ENCODE measurements at regions not wholly inside any gene's neighbourhood (a gene's known extent, or its start where the extent isn't known, plus 50 kb on each side); places are given as distances from the start of the nearest gene placed in this dataset.

DNA sequence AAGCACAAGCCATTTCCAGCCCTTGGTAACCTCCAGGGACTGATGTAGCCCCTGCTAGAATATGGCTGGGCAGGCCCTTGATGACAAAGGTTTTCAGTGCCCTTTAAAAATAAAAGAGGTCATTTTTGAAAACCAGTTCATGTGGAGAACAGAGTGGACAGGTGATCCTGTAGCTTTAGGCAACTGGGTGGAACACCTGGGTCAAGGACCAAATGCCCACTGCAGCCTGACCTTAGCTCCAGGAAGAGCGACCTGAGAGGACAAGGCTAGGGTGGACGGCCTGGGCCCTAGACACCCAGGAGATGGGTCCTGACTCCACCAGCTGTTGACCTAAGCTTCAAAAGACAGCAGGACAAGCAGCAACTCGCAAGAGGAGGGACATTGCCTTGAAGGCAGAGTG is 116.6 kb downstream of the LIPG start:
- H3K27me3 Mint-ChIP-seq = peaks cover 9% of the 10 kb centered on the region
- no peak overlapping the region for H3K4me3 Mint-ChIP-seq
- ATAC-seq (no peak), DNase-seq (no peak)
- no peak overlapping the region for H3K27ac Mint-ChIP-seq
- no peaks in the 10 kb centered on the region for H3K9me3 Mint-ChIP-seq
- H3K4me1 Mint-ChIP-seq = no peaks in the 10 kb centered on the region

DNA sequence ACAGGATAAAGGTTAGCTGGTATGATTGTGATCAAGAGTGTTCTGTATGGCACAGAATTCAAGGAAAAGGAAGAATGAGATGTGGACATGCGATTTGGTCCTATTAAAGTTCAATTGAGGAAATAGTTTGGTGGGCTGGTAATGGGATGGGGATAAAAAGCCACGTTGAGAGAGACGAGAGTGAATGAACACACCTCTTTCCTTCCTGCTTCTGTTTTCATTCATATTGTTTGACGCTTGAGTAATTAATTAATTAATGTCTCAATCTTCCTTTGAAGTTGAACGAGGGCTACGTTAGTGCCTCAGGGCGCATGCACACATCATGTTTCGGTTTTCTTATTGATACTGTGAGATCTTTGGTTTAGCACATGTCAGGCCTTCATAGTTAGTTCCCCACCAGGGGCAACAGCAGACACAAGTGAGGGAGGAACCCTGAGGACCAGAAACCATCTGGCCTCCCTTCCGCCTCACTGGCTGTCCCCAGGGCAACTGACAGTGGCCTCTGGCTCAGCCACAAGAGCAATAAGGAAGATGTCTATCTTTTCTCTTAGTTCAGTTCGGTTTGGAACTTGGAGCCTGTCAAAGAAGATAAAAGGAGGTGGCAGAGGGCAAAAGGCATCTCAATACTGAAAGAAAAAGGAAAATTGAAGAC is 116.0 kb downstream of the LIPG start:
- ATAC-seq = no peak
- Mint-ChIP-seq H3K9me3 (no peaks in the 10 kb centered on the region), H3K27me3 (peaks cover 9% of the 10 kb centered on the region), H3K4me1 (no peaks in the 10 kb centered on the region), H3K27ac (no peak overlapping the region), H3K4me3 (no peak overlapping the region)
- no peak for DNase-seq

- peaks cover 9% of the 10 kb centered on the region for H3K27me3 Mint-ChIP-seq
- no peak overlapping the region for H3K27ac Mint-ChIP-seq
- no peaks in the 10 kb centered on the region for H3K9me3 Mint-ChIP-seq
- H3K4me3 Mint-ChIP-seq = no peak overlapping the region
- ATAC-seq (no peak), DNase-seq (no peak)
- H3K4me1 Mint-ChIP-seq = no peaks in the 10 kb centered on the region
These were observed 115.2 kb downstream of the LIPG start for GRCh38 chr18:49677081-49677480.

- H3K9me3 Mint-ChIP-seq = no peaks in the 10 kb centered on the region
- peak overlapping the region in 1 of 2 donors; percentile 6 for H3K27ac Mint-ChIP-seq
- ATAC-seq = no peak
- no peak for DNase-seq
- peaks cover 21% of the 10 kb centered on the region for H3K27me3 Mint-ChIP-seq
- no peak overlapping the region for H3K4me3 Mint-ChIP-seq
- H3K4me1 Mint-ChIP-seq = no peaks in the 10 kb centered on the region
These were observed 111.4 kb downstream of the LIPG start for GRCh38 chr18:49673281-49673680.

GRCh38 chr18:49672853-49673252 is 111.0 kb downstream of the LIPG start:
- Mint-ChIP-seq H3K4me3 (no peak overlapping the region), H3K27me3 (peaks cover 25% of the 10 kb centered on the region), H3K9me3 (no peaks in the 10 kb centered on the region), H3K4me1 (no peaks in the 10 kb centered on the region), H3K27ac (peak overlapping the region in 1 of 2 donors; percentile 6)
- DNase-seq (no peak), ATAC-seq (no peak)

GRCh38 chr18:49669403-49669802 is 107.5 kb downstream of the LIPG start:
- DNase-seq = no peak
- no peak for ATAC-seq
- Mint-ChIP-seq H3K9me3 (no peaks in the 10 kb centered on the region), H3K27ac (no peak overlapping the region), H3K4me1 (no peaks in the 10 kb centered on the region), H3K27me3 (peaks cover 57% of the 10 kb centered on the region), H3K4me3 (no peak overlapping the region)

- peaks cover 57% of the 10 kb centered on the region for H3K27me3 Mint-ChIP-seq
- H3K9me3 Mint-ChIP-seq = no peaks in the 10 kb centered on the region
- no peaks in the 10 kb centered on the region for H3K4me1 Mint-ChIP-seq
- ATAC-seq = no peak
- no peak overlapping the region for H3K4me3 Mint-ChIP-seq
- DNase-seq = no peak
- peak overlapping the region in 1 of 2 donors; percentile 1 for H3K27ac Mint-ChIP-seq
These were observed 106.9 kb downstream of the LIPG start for GRCh38 chr18:49668574-49669275.

GRCh38 chr18:49667462-49667861 is 105.6 kb downstream of the LIPG start:
- no peaks in the 10 kb centered on the region for H3K4me1 Mint-ChIP-seq
- no peak for ATAC-seq
- H3K4me3 Mint-ChIP-seq = no peak overlapping the region
- H3K9me3 Mint-ChIP-seq = no peaks in the 10 kb centered on the region
- H3K27me3 Mint-ChIP-seq = peaks cover 58% of the 10 kb centered on the region
- no peak for DNase-seq
- H3K27ac Mint-ChIP-seq = no peak overlapping the region

GRCh38 chr18:49666045-49666775 is 104.4 kb downstream of the LIPG start:
- H3K27ac Mint-ChIP-seq = no peak overlapping the region
- DNase-seq = no peak
- H3K27me3 Mint-ChIP-seq = peaks cover 67% of the 10 kb centered on the region
- H3K4me1 Mint-ChIP-seq = no peaks in the 10 kb centered on the region
- H3K9me3 Mint-ChIP-seq = no peaks in the 10 kb centered on the region
- ATAC-seq = no peak
- H3K4me3 Mint-ChIP-seq = no peak overlapping the region

DNA sequence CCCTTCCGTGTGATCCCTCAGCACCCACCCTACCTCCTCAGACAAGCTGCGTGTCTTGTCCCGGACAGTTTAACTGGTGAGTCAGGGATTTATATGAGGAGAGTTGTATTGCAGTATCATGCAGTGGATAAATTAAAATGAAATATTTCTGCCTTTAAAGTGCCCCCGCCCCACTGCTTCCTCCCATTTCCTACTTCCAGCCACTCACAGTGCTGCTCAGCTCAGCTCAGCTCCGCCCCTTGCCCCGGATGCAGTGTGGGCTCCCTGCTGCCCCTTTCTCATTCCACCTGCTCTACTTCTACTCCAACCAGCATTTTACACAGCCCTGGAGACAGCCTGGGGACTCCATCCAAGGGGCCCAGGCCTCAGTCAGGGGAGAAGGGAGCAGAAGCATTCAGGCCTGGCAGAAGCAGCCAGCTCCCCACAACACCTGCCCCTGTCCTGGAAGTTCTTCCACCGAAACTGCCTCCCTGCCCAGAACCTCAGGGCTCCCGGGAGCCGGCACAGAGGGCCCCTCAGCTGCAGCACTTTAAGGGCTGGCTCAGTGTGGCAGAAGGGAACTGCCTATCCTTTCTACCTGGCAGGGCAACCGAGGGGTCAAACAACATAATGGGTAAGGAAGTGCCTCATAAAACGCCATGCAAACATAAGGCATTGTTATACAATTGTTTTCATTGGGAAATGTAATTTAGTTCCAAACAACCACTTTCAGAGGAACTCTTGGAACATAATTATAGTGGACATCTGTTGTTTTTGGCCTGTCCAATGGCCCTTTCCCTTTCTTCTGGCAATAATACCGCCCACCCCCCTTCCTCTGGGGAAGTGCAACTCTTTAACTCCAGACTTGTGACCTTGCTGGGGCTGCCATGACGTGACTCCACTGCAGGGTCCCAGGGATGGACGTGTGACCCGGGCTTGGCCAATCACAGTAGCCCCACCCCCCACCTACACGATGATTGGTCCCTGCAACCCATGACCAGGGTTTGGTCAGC is 102.3 kb downstream of the LIPG start:
- DNase-seq = no peak
- H3K4me1 Mint-ChIP-seq = no peaks in the 10 kb centered on the region
- no peak overlapping the region for H3K27ac Mint-ChIP-seq
- H3K4me3 Mint-ChIP-seq = no peak overlapping the region
- H3K9me3 Mint-ChIP-seq = no peaks in the 10 kb centered on the region
- H3K27me3 Mint-ChIP-seq = peaks cover 73% of the 10 kb centered on the region
- ATAC-seq = no peak

DNA sequence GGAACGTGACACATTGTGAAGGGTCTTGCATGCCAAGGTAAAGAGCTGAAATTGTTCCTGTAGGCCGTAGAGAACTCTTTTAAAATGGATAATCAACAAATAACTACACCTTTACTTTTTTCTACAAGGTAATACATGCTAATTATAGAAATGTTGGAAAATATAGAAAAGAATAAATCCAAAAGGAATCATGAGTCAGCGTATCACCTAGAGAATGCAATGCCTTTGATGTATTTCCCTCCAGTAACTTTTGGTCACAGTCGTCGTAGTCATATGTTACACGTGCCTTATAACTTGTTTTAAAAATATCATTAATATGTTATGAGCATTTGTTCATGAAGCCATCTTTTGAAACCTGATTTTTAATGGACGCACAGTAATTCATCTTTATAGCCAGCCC is 100.6 kb downstream of the LIPG start:
- DNase-seq (no peak), ATAC-seq (no peak)
- H3K27me3 Mint-ChIP-seq = peaks cover 56% of the 10 kb centered on the region
- no peak overlapping the region for H3K27ac Mint-ChIP-seq
- no peak overlapping the region for H3K4me3 Mint-ChIP-seq
- H3K4me1 Mint-ChIP-seq = no peaks in the 10 kb centered on the region
- H3K9me3 Mint-ChIP-seq = no peaks in the 10 kb centered on the region

DNA sequence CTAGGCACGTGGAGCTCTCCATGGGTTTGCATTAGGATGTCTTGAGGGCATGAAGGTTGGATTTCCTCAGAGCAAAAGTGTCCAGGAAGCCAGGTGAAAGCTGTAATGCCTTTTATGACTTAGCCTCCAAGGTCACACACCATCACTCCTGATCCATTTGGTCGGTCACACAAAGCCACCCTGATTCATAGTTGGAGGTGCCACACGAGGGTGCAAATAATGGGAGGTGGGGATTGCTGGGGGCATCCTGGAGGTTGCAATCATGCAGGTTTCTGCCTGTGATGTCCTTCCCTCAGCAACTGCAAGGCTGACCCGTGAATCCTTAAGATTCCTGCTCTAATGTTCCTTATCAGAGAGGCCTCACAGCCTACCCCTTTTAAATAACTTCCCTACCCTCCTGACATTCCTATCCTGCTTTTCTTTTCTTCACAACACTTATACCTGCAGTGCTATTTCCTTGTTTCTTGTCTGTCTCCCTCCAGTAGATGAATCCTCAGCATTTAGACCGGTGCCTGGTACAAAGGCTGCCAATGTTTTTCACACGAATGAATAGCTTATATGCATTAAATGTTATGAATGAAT is 97.1 kb downstream of the LIPG start:
- Mint-ChIP-seq H3K9me3 (no peaks in the 10 kb centered on the region), H3K4me1 (no peaks in the 10 kb centered on the region), H3K27ac (peak overlapping the region in 1 of 2 donors; percentile 36), H3K27me3 (peaks cover 21% of the 10 kb centered on the region), H3K4me3 (no peak overlapping the region)
- ATAC-seq (no peak), DNase-seq (no peak)

DNA sequence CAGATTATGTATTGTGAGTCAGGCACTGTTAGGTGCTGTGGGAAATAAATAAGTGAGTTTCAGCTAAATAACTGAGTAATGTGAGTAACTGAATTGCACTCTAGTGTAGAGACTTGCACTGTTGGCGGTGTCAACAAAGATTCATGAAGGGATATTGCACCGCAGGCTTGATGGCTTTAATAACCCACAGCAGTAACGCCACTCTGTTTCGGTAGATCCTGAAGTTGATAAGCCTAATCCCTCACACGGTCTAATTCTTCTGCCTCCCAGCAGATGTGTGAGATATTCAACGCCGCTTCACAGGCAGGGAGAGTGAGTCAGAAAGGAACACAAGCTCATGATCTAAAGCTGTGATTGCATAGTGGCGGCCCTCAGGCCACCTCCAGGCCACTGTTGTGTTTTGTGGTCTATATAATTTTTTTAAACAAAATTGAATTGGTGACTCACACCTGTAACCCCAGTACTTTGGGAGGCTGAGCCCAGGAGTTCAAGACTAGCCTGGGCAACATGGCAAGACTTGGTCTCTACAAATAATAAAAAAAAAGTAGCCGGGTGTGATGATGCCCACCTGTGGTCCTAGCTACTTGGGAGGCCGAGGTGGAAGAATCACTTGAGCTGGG is 94.3 kb downstream of the LIPG start:
- peaks cover 9% of the 10 kb centered on the region for H3K27me3 Mint-ChIP-seq
- H3K4me3 Mint-ChIP-seq = no peak overlapping the region
- H3K9me3 Mint-ChIP-seq = no peaks in the 10 kb centered on the region
- ATAC-seq (no peak), DNase-seq (no peak)
- H3K4me1 Mint-ChIP-seq = no peaks in the 10 kb centered on the region
- no peak overlapping the region for H3K27ac Mint-ChIP-seq

DNA sequence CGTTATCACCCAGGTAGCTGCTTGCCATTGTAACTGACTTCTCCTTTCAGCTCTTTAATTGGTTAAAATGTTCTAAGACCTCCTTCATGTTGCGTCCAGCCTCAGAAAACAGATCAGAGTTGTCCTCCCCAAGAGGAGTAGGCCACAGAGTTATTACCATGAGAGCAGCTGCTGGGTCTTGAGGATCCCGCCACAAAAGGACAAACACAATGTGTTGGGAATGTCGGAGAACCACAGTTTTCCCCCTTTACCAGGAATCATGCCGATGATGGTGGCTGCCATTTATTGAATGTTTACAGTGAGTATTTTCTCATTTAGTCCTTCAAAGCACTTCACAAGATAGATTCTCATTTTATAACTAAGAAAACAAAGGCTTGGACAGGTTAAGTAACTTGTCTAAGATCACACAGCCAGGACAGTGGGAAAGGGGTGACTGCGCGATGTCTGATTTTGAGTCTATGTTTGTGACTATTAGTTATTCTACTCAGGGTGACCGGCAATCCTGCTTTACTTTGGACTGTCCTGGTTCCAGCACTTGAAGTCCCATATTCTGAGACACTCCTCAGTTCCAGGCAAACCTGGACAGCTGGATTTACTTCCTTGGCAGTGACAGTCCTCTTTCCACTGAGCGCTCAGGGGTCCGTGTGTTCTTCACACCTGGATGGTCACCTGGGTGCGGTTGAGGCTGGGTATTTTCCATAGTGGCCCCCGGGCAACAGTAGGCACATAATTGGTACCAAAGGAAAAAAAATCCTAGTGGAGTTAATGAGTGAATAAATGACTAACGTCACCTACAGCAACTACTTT is 93.6 kb downstream of the LIPG start:
- ATAC-seq (no peak), DNase-seq (no peak)
- H3K27ac Mint-ChIP-seq = no peak overlapping the region
- no peaks in the 10 kb centered on the region for H3K4me1 Mint-ChIP-seq
- peaks cover 9% of the 10 kb centered on the region for H3K27me3 Mint-ChIP-seq
- no peak overlapping the region for H3K4me3 Mint-ChIP-seq
- H3K9me3 Mint-ChIP-seq = no peaks in the 10 kb centered on the region

Data from stimulated activated naive CD8-positive, alpha-beta T cell treated with anti-CD3 and anti-CD28 coated beads, Interleukin-15, amount 100 ng/mL, for 72 hours (primary cell).